HG03439 (cell line): ENCODE measurements at regions not wholly inside any gene's neighbourhood (a gene's known extent, or its start where the extent isn't known, plus 50 kb on each side); places are given as distances from the start of the nearest gene placed in this dataset.
A peak's percentile ranks its signal among the peaks of the same experiment; 100 is the strongest.

Experiments used
- ATAC-seq: cut with Tn5 transposase; IDR thresholded peaks from one replicate; pipeline ENCODE4 v1.9.1; 2021; ENCODE audit warnings: mild to moderate bottlenecking, moderate library complexity; ENCODE audit not compliant: unreplicated experiment

GRCh38 chr15:47885920-47886319 lies 168.6 kb downstream of the SEMA6D start:
- ATAC-seq: no peak

DNA sequence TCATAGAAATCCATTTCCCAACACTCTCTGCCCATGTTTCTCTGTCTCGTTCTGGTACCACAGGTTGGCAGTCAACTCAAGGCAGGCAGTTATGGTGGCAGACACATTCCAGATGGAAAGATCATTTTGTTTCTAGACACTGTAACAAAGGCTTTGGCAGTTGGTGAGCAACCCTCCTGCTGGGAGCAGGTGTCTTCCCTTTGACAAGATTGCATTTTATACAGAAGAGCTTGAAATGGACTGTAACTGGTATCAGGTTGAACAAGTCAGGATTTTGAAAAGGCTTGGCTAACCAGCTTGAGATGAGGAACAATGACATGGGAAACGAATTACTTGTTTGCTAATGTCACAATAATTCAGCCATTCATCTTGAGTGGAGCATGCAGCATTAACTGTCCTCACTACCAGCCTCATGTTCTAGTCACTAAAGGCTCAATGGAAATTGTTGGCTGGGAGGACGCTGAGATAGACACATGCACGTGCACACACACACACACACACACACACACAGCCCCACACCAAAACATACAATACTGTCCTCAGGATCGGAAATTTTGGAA lies 170.0 kb downstream of the SEMA6D start:
- ATAC-seq: no peak

GRCh38 chr15:47888385-47889100 lies 171.2 kb downstream of the SEMA6D start:
- no peak for ATAC-seq

DNA sequence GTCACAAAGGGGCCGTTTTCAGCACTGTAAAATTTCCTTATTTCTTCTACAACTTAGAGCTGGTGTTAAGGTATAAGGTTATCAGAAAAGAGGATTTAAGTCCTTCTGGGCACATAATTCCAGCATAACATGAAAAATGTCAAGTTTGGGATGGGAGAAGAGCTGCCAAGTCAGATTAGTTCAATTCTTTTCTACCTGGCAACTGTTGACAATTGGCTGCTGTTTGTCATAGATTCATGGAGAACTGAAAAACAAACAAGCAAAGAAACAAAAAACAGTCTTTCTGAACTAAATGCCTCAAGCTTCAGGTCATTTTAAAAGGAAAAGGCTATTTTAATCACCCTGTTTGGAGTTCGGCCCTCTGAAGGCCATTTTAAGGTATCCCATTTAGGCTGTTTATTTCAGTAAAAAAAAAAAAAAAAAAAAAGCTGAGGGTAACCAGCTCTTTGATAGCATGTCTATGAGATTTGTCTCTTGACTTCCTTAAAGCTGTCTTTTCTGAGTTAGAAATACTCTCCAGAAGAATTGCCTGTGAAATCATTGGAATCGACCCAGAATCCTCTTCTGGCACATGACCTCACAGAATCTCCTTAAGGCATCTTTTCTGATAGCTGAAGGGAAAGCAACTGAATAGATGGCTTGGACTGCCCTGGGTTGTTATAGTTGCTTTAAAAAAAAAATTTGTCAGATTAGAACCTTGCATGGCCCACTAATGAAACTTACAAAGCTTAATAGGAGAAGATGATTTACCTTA lies 173.3 kb downstream of the SEMA6D start:
- ATAC-seq: no peak

GRCh38 chr15:47897525-47897924 lies 180.2 kb downstream of the SEMA6D start:
- ATAC-seq: no peak

- ATAC-seq: no peak
Measured at GRCh38 chr15:47900751-47901150, 183.4 kb downstream of the SEMA6D start.

GRCh38 chr15:47903368-47903767 lies 186.1 kb downstream of the SEMA6D start:
- ATAC-seq: no peak

DNA sequence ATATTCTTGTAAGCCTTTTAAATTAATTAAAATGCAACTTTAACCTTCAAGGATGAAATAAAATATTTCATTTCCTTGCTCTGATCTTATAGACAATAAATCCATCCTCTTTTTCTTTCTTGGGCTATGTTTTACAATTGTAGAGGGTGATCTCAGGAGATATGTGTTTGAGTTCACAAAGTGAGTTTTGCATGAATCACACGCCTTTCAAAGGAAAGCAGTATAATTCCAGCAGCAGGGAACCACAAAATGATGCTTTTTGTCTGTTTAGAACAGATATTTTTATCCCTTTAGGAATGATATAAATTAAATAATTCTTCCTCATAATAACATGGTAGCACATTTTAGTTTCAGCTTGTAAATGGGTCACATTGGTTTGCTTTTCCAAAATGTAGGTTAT lies 191.2 kb downstream of the SEMA6D start:
- ATAC-seq: no peak

DNA sequence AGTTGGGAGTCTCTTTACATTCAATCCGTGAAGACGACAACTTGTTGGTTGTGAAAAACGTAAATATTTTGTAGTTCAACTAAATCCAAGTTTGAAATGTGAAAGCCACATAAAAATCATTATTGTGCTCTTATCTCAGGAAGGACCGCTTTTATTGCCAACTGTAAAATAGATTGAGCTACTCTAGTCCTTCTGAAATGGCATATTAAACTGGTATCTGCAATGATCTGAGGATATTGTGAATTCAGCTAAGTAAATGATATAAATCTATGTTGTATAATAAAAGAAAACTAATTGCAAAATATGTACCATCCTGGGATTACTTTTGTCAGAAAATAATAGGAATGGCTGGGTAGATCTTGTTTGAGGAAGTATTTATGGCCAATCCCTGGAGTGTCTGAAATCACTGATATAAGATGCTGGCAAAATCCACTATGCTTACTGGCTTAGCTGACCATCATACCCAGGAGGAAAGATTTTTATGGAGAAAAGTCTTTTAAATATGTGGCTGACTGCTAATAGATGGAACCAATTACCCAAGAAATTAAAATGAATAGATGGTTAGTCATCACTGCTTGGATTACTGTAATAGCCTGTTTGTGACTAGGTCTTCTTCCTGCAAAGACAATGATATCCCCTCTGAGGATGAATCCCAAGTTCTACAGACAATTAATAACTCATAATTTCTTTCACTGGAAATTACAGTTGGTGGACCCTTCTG lies 191.8 kb downstream of the SEMA6D start:
- ATAC-seq: no peak

DNA sequence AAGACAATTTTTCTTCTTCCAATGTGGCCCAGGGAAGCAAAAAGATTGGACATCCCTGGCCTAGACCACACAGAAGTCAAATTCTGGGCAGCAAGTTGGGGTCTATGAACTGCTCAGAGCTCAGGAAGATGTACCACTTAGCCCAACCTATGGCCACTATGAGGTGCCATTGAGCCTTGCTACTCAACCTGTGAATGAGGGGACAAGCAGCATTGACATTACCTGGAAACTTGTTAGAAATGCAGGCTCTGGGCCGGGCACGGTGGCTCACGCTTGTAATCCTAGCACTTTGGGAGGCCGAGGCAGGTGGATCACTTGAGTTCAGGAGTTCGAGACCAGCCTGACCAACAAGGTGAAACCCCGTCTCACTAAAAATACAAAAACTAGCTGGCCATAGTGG lies 195.6 kb downstream of the SEMA6D start:
- peak; percentile 49 for ATAC-seq

- ATAC-seq: no peak
Measured at GRCh38 chr15:47917881-47918280, 200.6 kb downstream of the SEMA6D start.

- no peak for ATAC-seq
Measured at GRCh38 chr15:47918877-47919276, 201.6 kb downstream of the SEMA6D start.

DNA sequence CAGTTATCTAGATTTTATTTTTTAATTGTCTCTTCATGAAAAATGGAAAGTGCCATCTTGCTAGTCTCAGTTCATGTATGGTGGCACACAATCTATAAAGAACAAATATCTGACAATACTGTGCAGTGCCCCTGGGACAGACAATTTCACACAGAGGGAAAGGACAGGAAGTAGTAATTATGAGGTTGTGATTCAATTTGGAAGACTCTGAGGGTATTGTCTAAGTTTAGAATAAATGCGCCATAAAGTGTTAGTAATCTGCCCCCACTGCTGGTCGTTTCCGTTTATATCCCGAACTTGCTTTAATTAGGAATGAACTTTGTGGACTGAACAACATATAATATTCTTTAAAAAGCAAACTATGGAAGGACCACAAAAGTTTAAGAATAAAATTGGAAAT lies 196.4 kb upstream of the SLC24A5 start:
- no peak for ATAC-seq

DNA sequence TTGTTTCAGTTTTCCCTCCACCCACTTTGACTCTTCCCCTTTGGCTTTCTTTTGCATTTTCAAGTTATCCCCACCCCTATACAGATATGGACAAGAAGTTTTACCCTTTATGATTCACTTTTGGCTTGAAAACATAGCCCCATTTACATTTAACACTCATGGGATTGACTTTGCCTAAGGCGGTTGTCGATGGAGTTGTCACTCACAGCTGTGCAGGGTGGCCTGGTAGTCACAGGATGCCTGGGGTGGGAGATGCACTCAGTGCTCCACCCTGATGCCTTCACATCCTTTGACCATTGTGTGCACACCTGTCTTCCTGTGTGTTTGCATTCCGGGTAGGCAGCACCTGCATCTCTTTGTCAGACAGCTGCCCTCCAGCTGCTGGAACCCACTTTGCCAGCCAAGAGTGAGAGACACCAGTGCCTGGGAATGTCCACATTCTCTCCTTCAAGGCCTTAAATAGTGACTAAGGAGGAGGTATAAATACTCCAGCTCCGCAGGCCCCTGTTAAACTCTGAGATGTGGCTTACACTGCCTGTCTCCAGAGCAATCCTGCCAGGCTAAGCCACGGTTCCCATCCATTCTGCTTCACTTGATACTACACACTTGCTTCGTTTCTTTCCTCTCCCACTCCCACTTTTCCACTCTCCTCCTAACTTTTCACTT lies 191.5 kb upstream of the SLC24A5 start:
- ATAC-seq: no peak

GRCh38 chr15:47932261-47932660 lies 188.5 kb upstream of the SLC24A5 start:
- no peak for ATAC-seq

DNA sequence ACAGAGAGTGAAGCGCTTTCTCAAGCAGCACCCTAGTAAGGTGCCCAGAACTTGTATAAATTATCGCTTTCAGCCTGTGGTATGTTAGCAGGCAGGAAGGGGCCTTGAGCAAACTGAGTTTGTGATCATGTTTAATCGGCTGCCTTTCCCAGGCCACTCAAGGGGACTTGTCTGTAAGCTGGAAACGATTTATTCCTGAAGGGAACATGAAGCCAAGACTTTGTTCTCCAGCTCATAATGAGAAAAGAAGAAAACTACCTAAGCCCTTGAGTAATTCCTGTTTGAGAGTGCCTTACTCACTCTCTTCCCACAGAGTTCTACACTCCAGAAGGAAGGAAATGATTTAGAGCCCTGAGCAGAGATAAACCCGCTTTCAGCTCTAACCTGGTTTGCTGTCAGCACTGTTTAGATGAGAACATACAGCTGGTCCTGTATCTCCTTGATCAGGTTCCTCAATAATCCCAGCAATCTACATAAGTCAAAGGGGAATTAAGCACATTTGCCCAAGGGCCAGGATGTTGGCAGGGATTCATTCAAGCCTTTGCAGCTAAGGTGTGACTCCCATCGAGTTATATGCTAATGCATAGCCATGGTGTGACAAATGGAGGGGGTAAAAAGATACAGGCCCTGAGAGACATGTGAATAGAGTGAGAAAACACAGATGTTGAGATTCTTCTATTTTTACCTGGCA lies 187.7 kb upstream of the SLC24A5 start:
- ATAC-seq: no peak

- no peak for ATAC-seq
Measured at GRCh38 chr15:47933865-47934264, 186.9 kb upstream of the SLC24A5 start.

DNA sequence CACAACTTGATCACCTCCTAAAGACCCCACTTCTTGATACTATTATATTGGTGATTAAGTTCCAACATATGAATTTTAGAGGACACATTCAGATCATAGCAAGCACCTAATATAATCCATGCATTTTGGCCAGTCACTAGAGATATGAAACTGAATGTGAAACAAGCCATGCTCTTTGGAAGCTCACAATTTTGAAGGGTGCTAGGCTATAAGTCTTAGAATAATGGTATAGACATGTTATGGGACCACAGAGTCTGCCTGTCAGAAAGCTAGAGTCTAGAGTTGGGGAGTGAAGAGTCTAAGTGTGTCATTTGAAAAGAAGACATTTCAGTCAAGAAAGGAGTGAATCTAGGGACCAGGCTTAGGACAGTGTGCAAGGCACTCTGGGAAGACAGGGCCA lies 186.4 kb upstream of the SLC24A5 start:
- ATAC-seq: no peak

DNA sequence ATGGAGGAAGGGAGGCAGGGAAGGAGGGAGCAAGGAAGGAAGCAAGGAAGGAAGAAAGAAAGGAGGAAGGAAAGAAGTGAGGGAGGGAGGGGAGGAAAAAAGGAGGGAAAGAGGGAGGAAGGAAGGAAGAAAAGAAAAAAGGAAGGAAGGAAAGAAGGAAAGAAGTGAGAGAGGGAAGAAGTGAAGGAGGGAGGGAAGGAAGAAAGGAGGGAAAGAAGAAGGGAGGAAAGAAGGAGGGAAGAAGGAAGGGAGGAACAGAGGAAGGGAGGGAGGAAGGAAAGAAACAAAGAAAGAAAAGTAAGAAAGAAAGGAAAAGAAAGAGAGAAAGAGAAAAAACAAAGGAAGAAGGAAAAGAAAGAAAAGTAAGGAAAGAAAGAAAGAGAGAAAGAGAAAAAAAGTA lies 183.0 kb upstream of the SLC24A5 start:
- ATAC-seq: no peak

GRCh38 chr15:47944637-47945288 lies 176.0 kb upstream of the SLC24A5 start:
- no peak for ATAC-seq
